Panc1 (cell line): ENCODE measurements at regions not wholly inside any gene's neighbourhood (a gene's known extent, or its start where the extent isn't known, plus 50 kb on each side); places are given as distances from the start of the nearest gene placed in this dataset.

Source experiments
- POLR2AphosphoS5 ChIP-seq: IDR thresholded peaks from 2 replicates; pipeline ENCODE4 v1.6.1; 2012; ENCODE audit warnings: mild to moderate bottlenecking, low read depth, low read length, moderate library complexity
- TF ChIP-seq, protein P1 (sequence below): fragments of 450-650 bp; IDR thresholded peaks from 2 replicates; pipeline ENCODE4 v1.5.1; 2017; ENCODE audit warnings: mild to moderate bottlenecking
- TF ChIP-seq, protein P2 (sequence below), 2 experiments: IDR thresholded peaks; 2 replicates each; pipeline ENCODE4 v1.6.1; 2011 to 2012; ENCODE audit warnings: low read depth in 2 of 2, control low read depth in 1 of 2, low read length in 1 of 2, mild to moderate bottlenecking in 1 of 2, moderate library complexity in 1 of 2; ENCODE audit not compliant: insufficient read depth in 1 of 2

DNA sequence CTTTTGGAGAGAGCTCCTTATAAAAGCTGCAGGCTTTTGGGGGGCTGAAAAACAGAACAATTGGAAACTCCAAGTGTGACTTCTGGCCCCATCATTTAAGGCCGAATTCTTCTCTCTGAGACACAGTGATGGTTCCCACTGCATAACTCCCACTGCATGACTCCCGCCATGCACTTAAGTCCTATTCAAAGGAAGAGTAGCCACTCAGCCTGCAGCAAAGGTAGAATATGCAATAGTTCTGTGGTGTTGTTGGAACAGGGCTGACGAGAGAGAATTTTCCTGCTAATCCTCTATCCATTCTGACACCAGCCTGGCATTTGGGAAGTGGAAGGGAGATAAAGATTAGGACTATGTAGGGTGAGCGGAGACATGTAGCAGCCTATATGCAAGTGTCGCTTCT lies 185.6 kb upstream of the ZNF462 start:
- TF ChIP-seq, protein P1, sequence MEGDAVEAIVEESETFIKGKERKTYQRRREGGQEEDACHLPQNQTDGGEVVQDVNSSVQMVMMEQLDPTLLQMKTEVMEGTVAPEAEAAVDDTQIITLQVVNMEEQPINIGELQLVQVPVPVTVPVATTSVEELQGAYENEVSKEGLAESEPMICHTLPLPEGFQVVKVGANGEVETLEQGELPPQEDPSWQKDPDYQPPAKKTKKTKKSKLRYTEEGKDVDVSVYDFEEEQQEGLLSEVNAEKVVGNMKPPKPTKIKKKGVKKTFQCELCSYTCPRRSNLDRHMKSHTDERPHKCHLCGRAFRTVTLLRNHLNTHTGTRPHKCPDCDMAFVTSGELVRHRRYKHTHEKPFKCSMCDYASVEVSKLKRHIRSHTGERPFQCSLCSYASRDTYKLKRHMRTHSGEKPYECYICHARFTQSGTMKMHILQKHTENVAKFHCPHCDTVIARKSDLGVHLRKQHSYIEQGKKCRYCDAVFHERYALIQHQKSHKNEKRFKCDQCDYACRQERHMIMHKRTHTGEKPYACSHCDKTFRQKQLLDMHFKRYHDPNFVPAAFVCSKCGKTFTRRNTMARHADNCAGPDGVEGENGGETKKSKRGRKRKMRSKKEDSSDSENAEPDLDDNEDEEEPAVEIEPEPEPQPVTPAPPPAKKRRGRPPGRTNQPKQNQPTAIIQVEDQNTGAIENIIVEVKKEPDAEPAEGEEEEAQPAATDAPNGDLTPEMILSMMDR: no peak
- TF ChIP-seq, protein P2, sequence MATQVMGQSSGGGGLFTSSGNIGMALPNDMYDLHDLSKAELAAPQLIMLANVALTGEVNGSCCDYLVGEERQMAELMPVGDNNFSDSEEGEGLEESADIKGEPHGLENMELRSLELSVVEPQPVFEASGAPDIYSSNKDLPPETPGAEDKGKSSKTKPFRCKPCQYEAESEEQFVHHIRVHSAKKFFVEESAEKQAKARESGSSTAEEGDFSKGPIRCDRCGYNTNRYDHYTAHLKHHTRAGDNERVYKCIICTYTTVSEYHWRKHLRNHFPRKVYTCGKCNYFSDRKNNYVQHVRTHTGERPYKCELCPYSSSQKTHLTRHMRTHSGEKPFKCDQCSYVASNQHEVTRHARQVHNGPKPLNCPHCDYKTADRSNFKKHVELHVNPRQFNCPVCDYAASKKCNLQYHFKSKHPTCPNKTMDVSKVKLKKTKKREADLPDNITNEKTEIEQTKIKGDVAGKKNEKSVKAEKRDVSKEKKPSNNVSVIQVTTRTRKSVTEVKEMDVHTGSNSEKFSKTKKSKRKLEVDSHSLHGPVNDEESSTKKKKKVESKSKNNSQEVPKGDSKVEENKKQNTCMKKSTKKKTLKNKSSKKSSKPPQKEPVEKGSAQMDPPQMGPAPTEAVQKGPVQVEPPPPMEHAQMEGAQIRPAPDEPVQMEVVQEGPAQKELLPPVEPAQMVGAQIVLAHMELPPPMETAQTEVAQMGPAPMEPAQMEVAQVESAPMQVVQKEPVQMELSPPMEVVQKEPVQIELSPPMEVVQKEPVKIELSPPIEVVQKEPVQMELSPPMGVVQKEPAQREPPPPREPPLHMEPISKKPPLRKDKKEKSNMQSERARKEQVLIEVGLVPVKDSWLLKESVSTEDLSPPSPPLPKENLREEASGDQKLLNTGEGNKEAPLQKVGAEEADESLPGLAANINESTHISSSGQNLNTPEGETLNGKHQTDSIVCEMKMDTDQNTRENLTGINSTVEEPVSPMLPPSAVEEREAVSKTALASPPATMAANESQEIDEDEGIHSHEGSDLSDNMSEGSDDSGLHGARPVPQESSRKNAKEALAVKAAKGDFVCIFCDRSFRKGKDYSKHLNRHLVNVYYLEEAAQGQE (IDR thresholded peaks at IDR 0.05; ENCODE audit: insufficient read depth in 1 of 2, low read depth in 2 of 2, low read length in 1 of 2): no peak
- no peak for TF ChIP-seq POLR2AphosphoS5
